SH-SY5Y (cell line): ENCODE measurements at regions not wholly inside any gene's neighbourhood (a gene's known extent, or its start where the extent isn't known, plus 50 kb on each side); places are given as distances from the start of the nearest gene placed in this dataset.

Source experiments
- GATA2 ChIP-seq: IDR thresholded peaks from 2 replicates; pipeline ENCODE4 v1.6.1; 2011; ENCODE audit warnings: mild to moderate bottlenecking, low read depth, low read length
- GATA3 ChIP-seq: IDR thresholded peaks from 2 replicates; pipeline ENCODE4 v1.6.1; 2011; ENCODE audit warnings: low read depth, mild to moderate bottlenecking, low read length, moderate library complexity

DNA sequence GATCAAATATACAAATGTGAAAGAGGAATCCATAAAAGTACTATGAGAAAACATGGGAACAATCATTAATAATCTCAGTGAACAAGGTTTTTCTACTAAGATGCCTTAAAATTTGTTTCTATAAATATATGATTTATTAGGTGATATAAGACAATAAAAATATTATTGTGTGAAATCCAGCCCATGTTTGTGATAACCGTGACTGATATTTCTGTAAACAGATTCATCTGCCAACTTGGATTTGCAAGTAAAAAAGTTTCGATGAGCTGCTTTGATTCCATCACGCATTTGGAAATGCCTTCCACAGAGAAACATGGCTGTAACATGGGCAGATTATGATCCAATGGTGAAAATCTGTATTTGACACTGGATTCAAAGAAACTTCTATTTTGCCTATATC lies 157.8 kb downstream of the NXPE2 start:
- TF ChIP-seq GATA2 (no peak), GATA3 (no peak)
